ENCODE measurements at regions not wholly inside any gene's neighbourhood (a gene's known extent, or its start where the extent isn't known, plus 50 kb on each side); places are given as distances from the start of the nearest gene placed in this dataset.

DNA sequence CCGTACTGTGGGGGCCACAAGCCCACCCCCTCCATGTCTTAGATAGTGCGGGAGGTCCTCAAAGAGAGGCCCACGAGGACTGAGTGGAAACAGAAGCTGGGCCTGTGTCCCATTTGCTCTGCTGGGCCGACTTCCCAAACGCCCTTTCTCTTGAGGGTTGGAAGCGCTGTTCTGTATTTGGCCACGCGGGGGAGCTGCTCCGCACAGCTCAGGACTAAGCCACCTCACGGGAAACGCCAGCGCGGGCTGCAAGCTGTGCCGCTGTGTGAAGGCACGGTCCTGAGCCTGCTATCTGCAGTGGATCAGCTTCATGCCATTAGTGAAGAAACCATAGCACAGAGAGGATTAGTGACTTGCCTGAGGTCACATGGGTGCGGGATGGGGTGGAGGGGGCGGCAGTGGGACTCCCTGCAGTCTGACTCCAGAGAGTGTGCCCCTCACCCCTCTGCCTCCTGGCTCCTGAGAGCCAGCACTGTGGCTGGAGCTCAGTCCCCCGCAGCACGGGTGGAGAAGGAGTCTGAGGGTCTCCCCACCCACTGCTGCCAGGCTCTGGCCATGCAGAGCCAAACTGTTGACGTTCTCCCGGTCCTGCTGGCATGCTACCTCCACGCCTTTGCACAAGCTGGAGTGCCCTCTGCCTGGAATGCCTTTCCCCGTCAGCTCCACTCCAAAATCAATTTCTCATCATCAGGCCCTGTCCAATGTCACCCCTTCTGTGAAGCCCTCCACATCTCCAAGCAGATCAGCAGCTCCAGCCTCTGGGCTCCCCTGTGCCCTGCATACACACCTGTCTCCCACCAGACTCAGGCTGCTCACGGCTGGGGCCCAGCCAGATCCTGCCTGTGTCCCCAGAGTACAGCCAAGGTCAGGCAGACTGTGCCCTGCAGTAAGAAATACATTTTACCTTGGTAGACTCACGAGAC is 51.5 kb upstream of the LRRC32 start (continued):
- TF ChIP-seq, protein P1, sequence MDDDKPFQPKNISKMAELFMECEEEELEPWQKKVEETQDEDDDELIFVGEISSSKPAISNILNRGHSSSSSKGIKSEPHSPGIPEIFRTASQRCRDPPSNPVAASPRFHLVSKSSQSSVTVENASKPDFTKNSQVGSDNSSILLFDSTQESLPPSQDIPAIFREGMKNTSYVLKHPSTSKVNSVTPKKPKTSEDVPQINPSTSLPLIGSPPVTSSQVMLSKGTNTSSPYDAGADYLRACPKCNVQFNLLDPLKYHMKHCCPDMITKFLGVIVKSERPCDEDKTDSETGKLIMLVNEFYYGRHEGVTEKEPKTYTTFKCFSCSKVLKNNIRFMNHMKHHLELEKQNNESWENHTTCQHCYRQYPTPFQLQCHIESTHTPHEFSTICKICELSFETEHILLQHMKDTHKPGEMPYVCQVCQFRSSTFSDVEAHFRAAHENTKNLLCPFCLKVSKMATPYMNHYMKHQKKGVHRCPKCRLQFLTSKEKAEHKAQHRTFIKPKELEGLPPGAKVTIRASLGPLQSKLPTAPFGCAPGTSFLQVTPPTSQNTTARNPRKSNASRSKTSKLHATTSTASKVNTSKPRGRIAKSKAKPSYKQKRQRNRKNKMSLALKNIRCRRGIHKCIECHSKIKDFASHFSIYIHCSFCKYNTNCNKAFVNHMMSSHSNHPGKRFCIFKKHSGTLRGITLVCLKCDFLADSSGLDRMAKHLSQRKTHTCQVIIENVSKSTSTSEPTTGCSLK (tag by site-specific recombination; IDR thresholded peaks at IDR 0.05) = no peak
- TF ChIP-seq ZNF654 (tag by site-specific recombination; IDR thresholded peaks at IDR 0.05; ENCODE audit: low read depth) (peak; percentile 42), GLIS1 (tag by site-specific recombination; IDR thresholded peaks at IDR 0.05) (no peak), ZNF530 (tag by site-specific recombination; IDR thresholded peaks at IDR 0.05; ENCODE audit: low read depth) (no peak), ZNF514 (tag by site-specific recombination; IDR thresholded peaks at IDR 0.05) (no peak), ZNF184 (tag by site-specific recombination; IDR thresholded peaks at IDR 0.05) (no peak), ZNF274 (IDR thresholded peaks at IDR 0.05; ENCODE audit: low read length) (no peak), ZNF274 (tag by site-specific recombination; IDR thresholded peaks at IDR 0.05; ENCODE audit: borderline replicate concordance) (no peak), SALL2 (tag by site-specific recombination; IDR thresholded peaks at IDR 0.05; ENCODE audit: borderline replicate concordance) (no peak), ZNF266 (tag by site-specific recombination; IDR thresholded peaks at IDR 0.05; ENCODE audit: low read depth) (no peak), BCL11A (tag by site-specific recombination; IDR thresholded peaks at IDR 0.05; ENCODE audit: low read depth) (no peak), ZNF37A (tag by site-specific recombination; IDR thresholded peaks at IDR 0.05) (no peak), ZNF660 (tag by site-specific recombination; IDR thresholded peaks at IDR 0.05) (0 out of 2 replicates have a peak, but pooled peaks have one; percentile 45), ZNF335 (tag by site-specific recombination; conservative IDR thresholded peaks at IDR 0.05) (peak; percentile 25; the same call in 1 of the 2 replicates)
- TF ChIP-seq, protein P2, sequence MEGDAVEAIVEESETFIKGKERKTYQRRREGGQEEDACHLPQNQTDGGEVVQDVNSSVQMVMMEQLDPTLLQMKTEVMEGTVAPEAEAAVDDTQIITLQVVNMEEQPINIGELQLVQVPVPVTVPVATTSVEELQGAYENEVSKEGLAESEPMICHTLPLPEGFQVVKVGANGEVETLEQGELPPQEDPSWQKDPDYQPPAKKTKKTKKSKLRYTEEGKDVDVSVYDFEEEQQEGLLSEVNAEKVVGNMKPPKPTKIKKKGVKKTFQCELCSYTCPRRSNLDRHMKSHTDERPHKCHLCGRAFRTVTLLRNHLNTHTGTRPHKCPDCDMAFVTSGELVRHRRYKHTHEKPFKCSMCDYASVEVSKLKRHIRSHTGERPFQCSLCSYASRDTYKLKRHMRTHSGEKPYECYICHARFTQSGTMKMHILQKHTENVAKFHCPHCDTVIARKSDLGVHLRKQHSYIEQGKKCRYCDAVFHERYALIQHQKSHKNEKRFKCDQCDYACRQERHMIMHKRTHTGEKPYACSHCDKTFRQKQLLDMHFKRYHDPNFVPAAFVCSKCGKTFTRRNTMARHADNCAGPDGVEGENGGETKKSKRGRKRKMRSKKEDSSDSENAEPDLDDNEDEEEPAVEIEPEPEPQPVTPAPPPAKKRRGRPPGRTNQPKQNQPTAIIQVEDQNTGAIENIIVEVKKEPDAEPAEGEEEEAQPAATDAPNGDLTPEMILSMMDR (tag by site-specific recombination; IDR thresholded peaks at IDR 0.05) = peak; percentile 69
- TF ChIP-seq, protein P3, sequence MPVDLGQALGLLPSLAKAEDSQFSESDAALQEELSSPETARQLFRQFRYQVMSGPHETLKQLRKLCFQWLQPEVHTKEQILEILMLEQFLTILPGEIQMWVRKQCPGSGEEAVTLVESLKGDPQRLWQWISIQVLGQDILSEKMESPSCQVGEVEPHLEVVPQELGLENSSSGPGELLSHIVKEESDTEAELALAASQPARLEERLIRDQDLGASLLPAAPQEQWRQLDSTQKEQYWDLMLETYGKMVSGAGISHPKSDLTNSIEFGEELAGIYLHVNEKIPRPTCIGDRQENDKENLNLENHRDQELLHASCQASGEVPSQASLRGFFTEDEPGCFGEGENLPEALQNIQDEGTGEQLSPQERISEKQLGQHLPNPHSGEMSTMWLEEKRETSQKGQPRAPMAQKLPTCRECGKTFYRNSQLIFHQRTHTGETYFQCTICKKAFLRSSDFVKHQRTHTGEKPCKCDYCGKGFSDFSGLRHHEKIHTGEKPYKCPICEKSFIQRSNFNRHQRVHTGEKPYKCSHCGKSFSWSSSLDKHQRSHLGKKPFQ (tag by site-specific recombination; IDR thresholded peaks at IDR 0.05) = no peak

DNA sequence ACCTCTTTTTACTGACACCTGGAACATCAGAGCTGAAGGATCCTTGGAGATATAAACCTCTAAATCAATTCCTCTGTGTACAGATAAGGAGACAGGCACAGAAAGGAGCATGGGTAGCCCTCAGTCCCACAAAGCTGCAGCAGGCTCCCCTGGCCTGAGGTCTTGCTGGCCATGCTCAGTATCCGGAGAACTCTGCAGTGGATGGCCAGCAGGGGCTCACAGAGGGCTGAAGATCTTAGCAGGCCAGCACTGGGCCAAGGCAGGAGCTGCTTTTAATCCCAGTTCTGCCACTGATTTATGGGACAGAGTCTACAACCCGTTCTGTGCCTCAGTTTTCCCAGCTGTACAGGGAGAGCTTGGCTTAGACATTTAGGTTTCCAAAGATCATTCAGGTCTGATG is 52.6 kb upstream of the LRRC32 start:
- TF ChIP-seq, protein P4, sequence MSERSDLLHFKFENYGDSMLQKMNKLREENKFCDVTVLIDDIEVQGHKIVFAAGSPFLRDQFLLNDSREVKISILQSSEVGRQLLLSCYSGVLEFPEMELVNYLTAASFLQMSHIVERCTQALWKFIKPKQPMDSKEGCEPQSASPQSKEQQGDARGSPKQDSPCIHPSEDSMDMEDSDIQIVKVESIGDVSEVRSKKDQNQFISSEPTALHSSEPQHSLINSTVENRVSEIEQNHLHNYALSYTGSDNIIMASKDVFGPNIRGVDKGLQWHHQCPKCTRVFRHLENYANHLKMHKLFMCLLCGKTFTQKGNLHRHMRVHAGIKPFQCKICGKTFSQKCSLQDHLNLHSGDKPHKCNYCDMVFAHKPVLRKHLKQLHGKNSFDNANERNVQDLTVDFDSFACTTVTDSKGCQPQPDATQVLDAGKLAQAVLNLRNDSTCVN (tag by site-specific recombination; optimal IDR thresholded peaks at IDR 0.05) = no peak
- TF ChIP-seq ZNF677 (tag by site-specific recombination; IDR thresholded peaks at IDR 0.05) (no peak), ZNF239 (tag by site-specific recombination; IDR thresholded peaks at IDR 0.05) (no peak), OSR2 (tag by site-specific recombination; IDR thresholded peaks at IDR 0.05) (no peak), ZNF140 (tag by site-specific recombination; IDR thresholded peaks at IDR 0.05) (no peak)
- TF ChIP-seq, protein P5, sequence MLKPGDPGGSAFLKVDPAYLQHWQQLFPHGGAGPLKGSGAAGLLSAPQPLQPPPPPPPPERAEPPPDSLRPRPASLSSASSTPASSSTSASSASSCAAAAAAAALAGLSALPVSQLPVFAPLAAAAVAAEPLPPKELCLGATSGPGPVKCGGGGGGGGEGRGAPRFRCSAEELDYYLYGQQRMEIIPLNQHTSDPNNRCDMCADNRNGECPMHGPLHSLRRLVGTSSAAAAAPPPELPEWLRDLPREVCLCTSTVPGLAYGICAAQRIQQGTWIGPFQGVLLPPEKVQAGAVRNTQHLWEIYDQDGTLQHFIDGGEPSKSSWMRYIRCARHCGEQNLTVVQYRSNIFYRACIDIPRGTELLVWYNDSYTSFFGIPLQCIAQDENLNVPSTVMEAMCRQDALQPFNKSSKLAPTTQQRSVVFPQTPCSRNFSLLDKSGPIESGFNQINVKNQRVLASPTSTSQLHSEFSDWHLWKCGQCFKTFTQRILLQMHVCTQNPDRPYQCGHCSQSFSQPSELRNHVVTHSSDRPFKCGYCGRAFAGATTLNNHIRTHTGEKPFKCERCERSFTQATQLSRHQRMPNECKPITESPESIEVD (tag by site-specific recombination; IDR thresholded peaks at IDR 0.05) = no peak
- Histone ChIP-seq H3K4me1 (ENCODE audit: control insufficient read depth, insufficient read depth, low read length) (no peaks in the 10 kb centered on the region), H3K36me3 (ENCODE audit: control insufficient read depth in 2 of 2, insufficient read depth in 1 of 2, low read length in 2 of 2) (no peaks in the 10 kb centered on the region), H3K27ac (ENCODE audit: extremely low read depth, low read depth, low read length) (no peak overlapping the region), H3K4me3 (ENCODE audit: low read depth, low read length) (no peak overlapping the region), H3K9me3 (ENCODE audit: control insufficient read depth, insufficient read depth, low read depth, low read length) (no peaks in the 10 kb centered on the region)
- ChIA-PET POLR2A (no interaction called here), CTCF (interaction anchor here (0.6 to 5.9 kb wide), 8 partner anchors 10 to 323 kb away, joined by 3 to 46 read pairs (median 4); no protein-coding TSS in a partner anchor)

All from HEK293 (cell line).